ENCODE measurements at regions not wholly inside any gene's neighbourhood (a gene's known extent, or its start where the extent isn't known, plus 50 kb on each side); places are given as distances from the start of the nearest gene placed in this dataset.

DNA sequence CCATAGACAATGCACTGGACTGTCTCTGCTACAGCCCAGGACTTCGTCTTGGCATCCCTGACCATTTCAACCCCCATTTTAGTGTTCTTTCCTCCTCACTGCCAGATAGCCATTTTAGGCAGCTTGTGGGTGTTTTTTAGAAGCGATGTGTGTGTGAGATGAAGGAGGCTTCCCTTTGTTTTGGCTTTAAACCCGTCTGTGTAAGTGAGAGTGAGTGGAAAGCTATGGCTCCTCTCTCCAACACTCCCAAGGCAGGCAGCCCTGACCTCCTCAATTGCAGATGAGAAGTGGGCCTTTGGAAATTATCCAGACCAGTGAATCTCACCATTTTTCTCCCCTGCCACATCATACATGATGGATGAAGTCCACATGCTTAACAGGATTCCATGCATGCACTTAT, 70.3 kb upstream of the PGBD5 start:
- Histone ChIP-seq H3K9me3 (no peaks in the 10 kb centered on the region), H3K27me3 (peaks cover 0 to 17% (median 0%) of the 10 kb centered on the region in 4 donors), H3K4me3 (no peak overlapping the region), H3K27ac (replicated peaks in 1 of 4) (no peak overlapping the region), H3K4me1 (no peaks in the 10 kb centered on the region), H3K36me3 (no peaks in the 10 kb centered on the region)
- WGBS, result 65% methylated on average over 3 of the region's 3 CpGs
- intact Hi-C loops (cut with DNase I), result no loop called here
- peak; percentile 78 for DNase-seq (ENCODE audit: extremely low spot score)
- TF ChIP-seq, protein P1, sequence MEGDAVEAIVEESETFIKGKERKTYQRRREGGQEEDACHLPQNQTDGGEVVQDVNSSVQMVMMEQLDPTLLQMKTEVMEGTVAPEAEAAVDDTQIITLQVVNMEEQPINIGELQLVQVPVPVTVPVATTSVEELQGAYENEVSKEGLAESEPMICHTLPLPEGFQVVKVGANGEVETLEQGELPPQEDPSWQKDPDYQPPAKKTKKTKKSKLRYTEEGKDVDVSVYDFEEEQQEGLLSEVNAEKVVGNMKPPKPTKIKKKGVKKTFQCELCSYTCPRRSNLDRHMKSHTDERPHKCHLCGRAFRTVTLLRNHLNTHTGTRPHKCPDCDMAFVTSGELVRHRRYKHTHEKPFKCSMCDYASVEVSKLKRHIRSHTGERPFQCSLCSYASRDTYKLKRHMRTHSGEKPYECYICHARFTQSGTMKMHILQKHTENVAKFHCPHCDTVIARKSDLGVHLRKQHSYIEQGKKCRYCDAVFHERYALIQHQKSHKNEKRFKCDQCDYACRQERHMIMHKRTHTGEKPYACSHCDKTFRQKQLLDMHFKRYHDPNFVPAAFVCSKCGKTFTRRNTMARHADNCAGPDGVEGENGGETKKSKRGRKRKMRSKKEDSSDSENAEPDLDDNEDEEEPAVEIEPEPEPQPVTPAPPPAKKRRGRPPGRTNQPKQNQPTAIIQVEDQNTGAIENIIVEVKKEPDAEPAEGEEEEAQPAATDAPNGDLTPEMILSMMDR (IDR thresholded peaks at IDR 0.05), result no peak
- TF ChIP-seq POLR2AphosphoS5 (IDR thresholded peaks at IDR 0.05), result no peak
- TF ChIP-seq EP300 (IDR thresholded peaks at IDR 0.05), result no peak
- TF ChIP-seq POLR2A (IDR thresholded peaks at IDR 0.05; ENCODE audit: low read depth), result no peak

DNA sequence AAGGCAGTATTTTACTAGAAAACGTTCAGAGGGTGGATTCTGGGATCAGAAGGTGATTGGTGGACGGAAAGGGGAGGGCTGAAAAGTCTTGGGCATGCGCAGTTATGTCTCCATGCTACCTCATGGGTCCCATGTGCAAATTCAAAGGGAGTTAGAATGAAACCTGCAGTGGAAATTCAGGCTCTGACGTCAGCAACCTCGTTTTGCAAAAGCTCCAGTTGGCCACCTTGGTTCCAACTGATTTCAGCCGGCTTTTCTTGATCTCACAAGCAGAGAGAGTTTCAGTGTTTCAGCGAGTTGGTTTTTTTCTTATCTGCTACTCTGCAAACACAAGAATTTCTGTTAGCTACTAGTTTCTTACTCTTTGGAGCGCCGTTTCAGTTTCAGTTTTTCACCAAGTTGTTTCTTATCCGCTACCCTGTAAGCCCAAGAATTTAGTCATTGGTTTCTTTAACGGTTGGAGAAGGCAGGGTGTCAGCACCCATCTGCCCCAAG, 69.8 kb upstream of the PGBD5 start:
- intact Hi-C loops (cut with DNase I), result no loop called here
- peak; percentile 75 for DNase-seq (ENCODE audit: extremely low spot score)
- Histone ChIP-seq H3K27ac (replicated peaks in 1 of 4) (no peak overlapping the region), H3K36me3 (no peaks in the 10 kb centered on the region), H3K4me1 (no peaks in the 10 kb centered on the region), H3K4me3 (no peak overlapping the region), H3K9me3 (no peaks in the 10 kb centered on the region), H3K27me3 (peaks cover 0 to 17% (median 0%) of the 10 kb centered on the region in 4 donors)
- TF ChIP-seq, protein P1 (IDR thresholded peaks at IDR 0.05), result no peak
- TF ChIP-seq POLR2AphosphoS5 (IDR thresholded peaks at IDR 0.05), result no peak
- no peak for TF ChIP-seq EP300 (IDR thresholded peaks at IDR 0.05)
- TF ChIP-seq POLR2A (IDR thresholded peaks at IDR 0.05; ENCODE audit: low read depth), result no peak
- WGBS, result 72% methylated on average over 11 of the region's 11 CpGs

DNA sequence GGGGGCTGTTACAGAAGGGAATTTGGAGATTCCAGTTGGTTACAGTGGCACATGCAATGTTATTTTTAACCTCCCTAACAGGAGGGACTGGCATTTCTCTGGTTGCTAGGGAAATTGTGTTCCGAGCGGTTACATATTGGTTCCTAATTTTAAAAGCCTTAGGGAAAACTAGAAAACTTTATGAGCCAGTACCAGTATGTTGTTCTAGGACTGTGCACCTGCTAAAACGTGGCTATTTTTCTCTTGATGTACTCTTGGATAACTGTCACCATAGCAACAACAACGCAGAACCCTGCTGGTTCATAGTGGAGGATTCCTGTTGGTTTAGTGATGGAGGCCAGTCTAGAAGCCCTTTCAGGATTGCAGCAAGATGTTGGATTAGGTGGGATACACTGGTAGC, 68.9 kb upstream of the PGBD5 start:
- TF ChIP-seq POLR2AphosphoS5 (IDR thresholded peaks at IDR 0.05) (no peak), EP300 (IDR thresholded peaks at IDR 0.05) (no peak), POLR2A (IDR thresholded peaks at IDR 0.05; ENCODE audit: low read depth) (no peak)
- TF ChIP-seq, protein P1 (IDR thresholded peaks at IDR 0.05), result no peak
- H3K27ac ChIP-seq (replicated peaks in 1 of 4), result no peak overlapping the region
- H3K9me3 ChIP-seq, result no peaks in the 10 kb centered on the region
- peaks cover 0 to 17% (median 0%) of the 10 kb centered on the region in 4 donors for H3K27me3 ChIP-seq
- 80% methylated on average over 4 of the region's 4 CpGs for WGBS
- no peak for DNase-seq (ENCODE audit: extremely low spot score)
- H3K36me3 ChIP-seq, result no peaks in the 10 kb centered on the region
- H3K4me3 ChIP-seq, result no peak overlapping the region
- no peaks in the 10 kb centered on the region for H3K4me1 ChIP-seq
- intact Hi-C loops (cut with DNase I), result no loop called here

DNA sequence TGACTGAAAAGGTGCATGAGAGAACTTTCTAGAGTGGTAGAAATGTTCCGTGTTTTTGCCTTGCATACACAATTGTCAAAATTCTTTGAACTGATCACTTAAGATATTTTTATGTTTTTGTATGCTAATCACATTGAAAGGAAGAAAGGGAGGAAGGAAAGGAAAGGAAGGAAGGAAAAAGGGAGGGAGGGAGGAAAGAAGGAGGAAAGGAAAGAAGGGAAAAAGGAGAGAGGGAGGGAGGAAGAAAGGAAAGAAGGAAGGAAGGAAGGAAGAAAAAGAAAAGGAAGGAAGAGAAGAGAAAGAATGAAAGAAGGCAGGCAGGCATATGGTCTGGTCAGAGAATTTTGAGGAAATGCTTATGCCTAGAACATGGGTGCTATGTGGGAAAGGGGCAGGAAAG, 68.4 kb upstream of the PGBD5 start:
- no peak for DNase-seq (ENCODE audit: extremely low spot score)
- no peak overlapping the region for H3K4me3 ChIP-seq
- WGBS, result 83% methylated on average over 1 of the region's 1 CpG
- H3K27me3 ChIP-seq, result peaks cover 0 to 17% (median 0%) of the 10 kb centered on the region in 4 donors
- no peak for TF ChIP-seq POLR2A (IDR thresholded peaks at IDR 0.05; ENCODE audit: low read depth)
- TF ChIP-seq EP300 (IDR thresholded peaks at IDR 0.05), result no peak
- TF ChIP-seq, protein P1 (IDR thresholded peaks at IDR 0.05), result no peak
- TF ChIP-seq POLR2AphosphoS5 (IDR thresholded peaks at IDR 0.05), result no peak
- no peaks in the 10 kb centered on the region for H3K36me3 ChIP-seq
- H3K27ac ChIP-seq (replicated peaks in 1 of 4), result no peak overlapping the region
- H3K9me3 ChIP-seq, result no peaks in the 10 kb centered on the region
- no peaks in the 10 kb centered on the region for H3K4me1 ChIP-seq
- intact Hi-C loops (cut with DNase I), result no loop called here

DNA sequence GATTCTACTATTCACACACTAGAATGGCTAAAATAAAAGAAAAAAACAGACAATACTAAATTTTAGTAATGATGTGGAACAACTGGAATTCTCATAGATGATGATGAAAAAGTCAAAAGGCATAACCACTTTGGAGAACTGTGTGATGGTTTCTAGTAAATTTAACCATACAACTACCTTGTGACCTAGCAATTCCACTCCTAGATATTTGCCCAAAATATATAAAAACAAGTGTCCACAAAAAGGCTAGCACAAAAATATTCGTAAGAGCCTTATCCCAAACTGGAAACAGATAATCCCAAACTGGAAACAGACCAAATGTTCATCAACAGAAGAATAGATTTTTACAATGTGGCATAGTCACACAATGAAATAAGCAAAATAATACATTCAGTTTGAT, 67.9 kb upstream of the PGBD5 start:
- no peaks in the 10 kb centered on the region for H3K36me3 ChIP-seq
- H3K4me1 ChIP-seq, result no peaks in the 10 kb centered on the region
- intact Hi-C loops (cut with DNase I), result no loop called here
- no peak overlapping the region for H3K27ac ChIP-seq (replicated peaks in 1 of 4)
- H3K9me3 ChIP-seq, result no peaks in the 10 kb centered on the region
- DNase-seq (ENCODE audit: extremely low spot score), result no peak
- 72% methylated on average over 1 of the region's 1 CpG for WGBS
- H3K4me3 ChIP-seq, result no peak overlapping the region
- peaks cover 0 to 17% (median 0%) of the 10 kb centered on the region in 4 donors for H3K27me3 ChIP-seq
- TF ChIP-seq POLR2A (IDR thresholded peaks at IDR 0.05; ENCODE audit: low read depth), result no peak
